Astrocyte (in vitro differentiated cells and primary cell): ENCODE measurements at regions not wholly inside any gene's neighbourhood (a gene's known extent, or its start where the extent isn't known, plus 50 kb on each side); places are given as distances from the start of the nearest gene placed in this dataset.
A peak's percentile ranks its signal among the peaks of the same experiment; 100 is the strongest.

Source experiments
- DNase-seq: peaks from one replicate; pipeline ENCODE4 v3.0.0-alpha.2; 2010; ENCODE audit warnings: low read depth
- FAIRE-seq: peaks from 2 replicates; lab custom pipeline; 2011; peaks lifted over from hg19 to GRCh38; lab: Jason Lieb, UNC
- H2AFZ ChIP-seq: 2 replicates; pipeline ENCODE4 v1.6.0; 2012; ENCODE audit warnings: low read depth, low read length, inconsistent platforms
- H3K27ac ChIP-seq: 2 replicates; pipeline ENCODE4 v1.5.1; 2011; ENCODE audit warnings: low read depth, low read length, inconsistent platforms
- H3K27me3 ChIP-seq: 2 replicates; pipeline ENCODE4 v1.6.0; 2011; ENCODE audit warnings: low read length, inconsistent platforms; ENCODE audit not compliant: insufficient read depth
- H3K36me3 ChIP-seq: 2 replicates; pipeline ENCODE4 v1.5.1; 2011; ENCODE audit warnings: low read length, inconsistent platforms; ENCODE audit not compliant: insufficient read depth
- H3K4me1 ChIP-seq: 2 replicates; pipeline ENCODE4 v1.5.1; 2011; ENCODE audit warnings: low read length, inconsistent platforms; ENCODE audit not compliant: insufficient read depth
- H3K4me2 ChIP-seq: 2 replicates; pipeline ENCODE4 v1.6.0; 2012; ENCODE audit warnings: low read length, inconsistent platforms
- H3K4me3 ChIP-seq: 2 replicates; pipeline ENCODE4 v1.5.1; 2011; ENCODE audit warnings: low read depth, mild to moderate bottlenecking, low read length, inconsistent platforms; ENCODE audit not compliant: insufficient read depth
- H3K79me2 ChIP-seq: 2 replicates; pipeline ENCODE4 v1.6.0; 2012; ENCODE audit warnings: mild to moderate bottlenecking, low read length, inconsistent platforms; ENCODE audit not compliant: insufficient read depth
- H3K9ac ChIP-seq: 2 replicates; pipeline ENCODE4 v1.6.0; 2012; ENCODE audit warnings: mild to moderate bottlenecking, low read length, inconsistent platforms
- H3K9me3 ChIP-seq: 2 replicates; pipeline ENCODE4 v1.5.1; 2012; ENCODE audit warnings: low read depth, mild to moderate bottlenecking, low read length, inconsistent platforms; ENCODE audit not compliant: insufficient read depth
- H4K20me1 ChIP-seq: 2 replicates; pipeline ENCODE4 v1.6.0; 2012; ENCODE audit warnings: low read length, inconsistent platforms; ENCODE audit not compliant: insufficient read depth
- H3K27ac Mint-ChIP-seq: one replicate; pipeline ENCODE4 v1.8.0; 2021; ENCODE audit warnings: mild to moderate bottlenecking, mixed read lengths; ENCODE audit not compliant: unreplicated experiment
- H3K27me3 Mint-ChIP-seq: one replicate; pipeline ENCODE4 v1.8.0; 2021; ENCODE audit warnings: low read depth, mixed read lengths; ENCODE audit not compliant: unreplicated experiment
- H3K36me3 Mint-ChIP-seq: one replicate; pipeline ENCODE4 v1.8.0; 2021; ENCODE audit warnings: low read depth, mixed read lengths; ENCODE audit not compliant: unreplicated experiment
- H3K4me1 Mint-ChIP-seq: one replicate; pipeline ENCODE4 v1.8.0; 2021; ENCODE audit warnings: low read depth, mixed read lengths; ENCODE audit not compliant: unreplicated experiment
- H3K4me3 Mint-ChIP-seq: one replicate; pipeline ENCODE4 v1.8.0; 2021; ENCODE audit warnings: mild to moderate bottlenecking, moderate library complexity, mixed read lengths; ENCODE audit not compliant: unreplicated experiment
- H3K9me3 Mint-ChIP-seq: one replicate; pipeline ENCODE4 v1.8.0; 2021; ENCODE audit warnings: mild to moderate bottlenecking, mixed read lengths; ENCODE audit not compliant: unreplicated experiment
- CTCF ChIP-seq: IDR thresholded peaks from 2 replicates; pipeline ENCODE4 v1.5.1; 2011; ENCODE audit warnings: low read depth, mild to moderate bottlenecking, inconsistent platforms, low read length, moderate library complexity; ENCODE audit not compliant: insufficient read depth
- EZH2 ChIP-seq: IDR thresholded peaks from 2 replicates; pipeline ENCODE4 v1.6.1; 2012; ENCODE audit warnings: mild to moderate bottlenecking, low read length, inconsistent platforms; ENCODE audit not compliant: insufficient read depth

DNA sequence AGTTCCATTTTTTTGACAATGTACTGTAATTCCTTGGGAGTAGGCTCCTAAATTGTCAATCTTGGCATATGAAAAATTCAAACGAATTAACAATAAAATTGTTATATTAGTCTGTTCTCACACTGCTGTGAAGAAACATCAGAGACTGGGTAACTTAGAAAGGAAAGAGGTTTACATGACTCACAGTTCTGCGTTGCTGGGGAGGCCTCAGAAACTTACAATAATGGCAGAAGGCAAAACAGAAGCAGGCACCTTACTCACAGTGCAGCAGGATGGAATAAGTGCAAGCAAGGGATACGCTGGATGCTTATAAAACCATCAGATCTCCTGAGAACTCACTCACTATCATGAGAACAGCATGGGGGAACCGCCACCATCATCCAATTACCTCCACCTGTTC is 246.4 kb upstream of the TRAM1L1 start:
- Histone ChIP-seq H3K4me3 (no peak overlapping the region), H3K4me1 (no peaks in the 10 kb centered on the region), H3K27ac (no peak overlapping the region), H3K4me2 (no peak overlapping the region), H2AFZ (no peak overlapping the region), H3K9ac (no peak overlapping the region), H3K79me2 (peaks cover 17% of the 10 kb centered on the region), H3K9me3 (no peaks in the 10 kb centered on the region), H4K20me1 (no peaks in the 10 kb centered on the region), H3K36me3 (no peaks in the 10 kb centered on the region), H3K27me3 (no peaks in the 10 kb centered on the region)
- FAIRE-seq: no peak
- peaks cover 16% of the 10 kb centered on the region for H3K4me1 Mint-ChIP-seq
- no peak overlapping the region for H3K4me3 Mint-ChIP-seq
- H3K27ac Mint-ChIP-seq: peak overlapping the region; percentile 55
- H3K27me3 Mint-ChIP-seq: no peaks in the 10 kb centered on the region
- no peak for DNase-seq
- TF ChIP-seq EZH2 (no peak), CTCF (no peak)
- H3K9me3 Mint-ChIP-seq: no peaks in the 10 kb centered on the region
- H3K36me3 Mint-ChIP-seq: peaks cover 7% of the 10 kb centered on the region

GRCh38 chr4:117334451-117335188 is 249.2 kb upstream of the TRAM1L1 start:
- Mint-ChIP-seq H3K27me3 (no peaks in the 10 kb centered on the region), H3K9me3 (no peaks in the 10 kb centered on the region), H3K4me1 (peaks cover 7% of the 10 kb centered on the region), H3K36me3 (peaks cover 22% of the 10 kb centered on the region), H3K27ac (no peak overlapping the region), H3K4me3 (no peak overlapping the region)
- TF ChIP-seq EZH2: no peak
- TF ChIP-seq CTCF: no peak
- H3K27me3 ChIP-seq: no peaks in the 10 kb centered on the region
- H3K79me2 ChIP-seq: no peaks in the 10 kb centered on the region
- no peaks in the 10 kb centered on the region for H3K4me1 ChIP-seq
- DNase-seq (no peak), FAIRE-seq (no peak)
- no peak overlapping the region for H3K4me3 ChIP-seq
- H3K36me3 ChIP-seq: no peaks in the 10 kb centered on the region
- H3K4me2 ChIP-seq: no peak overlapping the region
- no peaks in the 10 kb centered on the region for H3K9me3 ChIP-seq
- no peaks in the 10 kb centered on the region for H4K20me1 ChIP-seq
- H3K27ac ChIP-seq: no peak overlapping the region
- H2AFZ ChIP-seq: no peak overlapping the region
- no peak overlapping the region for H3K9ac ChIP-seq

GRCh38 chr4:117357437-117357836 is 272.1 kb upstream of the TRAM1L1 start:
- H3K9ac ChIP-seq: no peak overlapping the region
- peaks cover 4% of the 10 kb centered on the region for H3K36me3 Mint-ChIP-seq
- no peaks in the 10 kb centered on the region for H3K27me3 Mint-ChIP-seq
- H3K79me2 ChIP-seq: no peaks in the 10 kb centered on the region
- H3K4me3 Mint-ChIP-seq: no peak overlapping the region
- FAIRE-seq (no peak), DNase-seq (no peak)
- no peak overlapping the region for H3K4me2 ChIP-seq
- no peaks in the 10 kb centered on the region for H3K9me3 ChIP-seq
- H3K27ac ChIP-seq: no peak overlapping the region
- no peaks in the 10 kb centered on the region for H3K4me1 Mint-ChIP-seq
- no peak overlapping the region for H3K4me3 ChIP-seq
- no peaks in the 10 kb centered on the region for H4K20me1 ChIP-seq
- no peaks in the 10 kb centered on the region for H3K36me3 ChIP-seq
- TF ChIP-seq CTCF (no peak), EZH2 (no peak)
- H3K27me3 ChIP-seq: no peaks in the 10 kb centered on the region
- no peaks in the 10 kb centered on the region for H3K9me3 Mint-ChIP-seq
- H3K27ac Mint-ChIP-seq: no peak overlapping the region
- H3K4me1 ChIP-seq: no peaks in the 10 kb centered on the region
- no peak overlapping the region for H2AFZ ChIP-seq
